Natural killer cell treated with Interleukin-12 subunit alpha and Interleukin-12 subunit beta and Interleukin-15 and Interleukin-18, amount 100 ng/mL, for 72 hours (primary cell): ENCODE measurements at regions not wholly inside any gene's neighbourhood (a gene's known extent, or its start where the extent isn't known, plus 50 kb on each side); places are given as distances from the start of the nearest gene placed in this dataset.

Source experiments
- ATAC-seq, 2 donors: fragments of 150-1000 bp; cut with Tn5 transposase in 1 of 2; sonication (Bioruptor Pico), chemical (Tn5 transposase) in 1 of 2; 2 replicates each; pipeline ENCODE4 v1.10.0; 2021
- DNase-seq: peaks from one replicate; pipeline ENCODE4 v3.0.0; 2022; ENCODE audit warnings: low spot score
- H3K27ac Mint-ChIP-seq, 2 donors: 1 replicate in 1 of 2; 2 replicates in 1 of 2; pipeline ENCODE4 v1.8.0; 2022; ENCODE audit warnings: mixed read lengths in 2 of 2, mild to moderate bottlenecking in 1 of 2, moderate library complexity in 1 of 2
- H3K27me3 Mint-ChIP-seq, 2 donors: 1 replicate in 1 of 2; 2 replicates in 1 of 2; pipeline ENCODE4 v1.8.0; 2022; ENCODE audit warnings: mixed read lengths in 2 of 2
- H3K36me3 Mint-ChIP-seq: one replicate; pipeline ENCODE4 v1.8.0; 2022; ENCODE audit warnings: mixed read lengths
- H3K4me1 Mint-ChIP-seq, 2 donors: 1 replicate in 1 of 2; 2 replicates in 1 of 2; pipeline ENCODE4 v1.8.0; 2022; ENCODE audit warnings: low read depth in 2 of 2, mixed read lengths in 2 of 2, mild to moderate bottlenecking in 1 of 2
- H3K4me3 Mint-ChIP-seq: one replicate; pipeline ENCODE4 v1.8.0; 2022; ENCODE audit warnings: mixed read lengths
- H3K9me3 Mint-ChIP-seq: 2 replicates; pipeline ENCODE4 v1.8.0; 2022; ENCODE audit warnings: mixed read lengths

DNA sequence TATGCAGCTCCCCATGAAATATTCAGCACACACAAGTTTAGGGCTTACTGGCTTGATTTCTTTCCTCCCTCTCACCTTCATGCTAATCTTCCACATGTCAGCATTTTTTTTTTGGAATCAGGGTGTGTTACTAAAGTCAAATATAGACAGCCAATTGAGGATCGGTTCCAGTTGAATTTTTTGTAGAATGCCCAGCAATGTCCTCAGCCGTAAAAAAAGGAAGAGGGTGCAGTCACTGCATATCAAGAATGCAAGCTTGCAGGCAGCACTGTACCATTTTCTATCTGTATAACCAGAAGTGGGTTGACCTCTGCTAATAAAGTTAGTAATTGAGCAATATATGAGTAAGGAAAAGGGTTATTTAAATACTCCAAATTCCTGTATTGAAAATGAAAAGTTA, 51.4 kb upstream of the CHMP2B start:
- Mint-ChIP-seq H3K36me3 (no peaks in the 10 kb centered on the region), H3K27ac (no peak overlapping the region), H3K4me1 (no peaks in the 10 kb centered on the region), H3K27me3 (peaks cover 0 to 3% of the 10 kb centered on the region in 2 donors), H3K9me3 (peaks cover 6% of the 10 kb centered on the region), H3K4me3 (no peak overlapping the region)
- DNase-seq = no peak
- no peak for ATAC-seq

DNA sequence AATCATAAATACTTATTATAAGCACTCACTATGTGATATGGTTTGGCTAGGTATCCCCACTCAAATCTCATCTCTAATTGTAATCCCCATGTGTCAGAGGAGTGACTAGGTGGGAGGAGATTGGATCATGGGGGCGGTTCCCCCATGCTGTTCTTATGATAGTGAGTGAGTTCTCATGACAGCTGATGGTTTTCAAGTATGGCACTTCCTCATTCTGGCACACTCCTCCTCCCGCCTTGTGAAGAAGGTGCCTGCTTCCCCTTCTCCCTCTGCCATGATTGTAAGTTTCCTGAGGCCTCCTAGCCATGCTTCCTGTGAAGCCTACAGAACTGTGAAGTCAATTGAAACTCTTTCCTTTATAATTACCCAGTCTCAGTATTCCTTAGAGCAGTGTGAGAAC, 53.3 kb upstream of the CHMP2B start:
- DNase-seq (no peak), ATAC-seq (no peak)
- Mint-ChIP-seq H3K36me3 (no peaks in the 10 kb centered on the region), H3K4me3 (no peak overlapping the region), H3K4me1 (no peaks in the 10 kb centered on the region), H3K27ac (no peak overlapping the region), H3K27me3 (no peaks in the 10 kb centered on the region), H3K9me3 (peaks cover 3% of the 10 kb centered on the region)

DNA sequence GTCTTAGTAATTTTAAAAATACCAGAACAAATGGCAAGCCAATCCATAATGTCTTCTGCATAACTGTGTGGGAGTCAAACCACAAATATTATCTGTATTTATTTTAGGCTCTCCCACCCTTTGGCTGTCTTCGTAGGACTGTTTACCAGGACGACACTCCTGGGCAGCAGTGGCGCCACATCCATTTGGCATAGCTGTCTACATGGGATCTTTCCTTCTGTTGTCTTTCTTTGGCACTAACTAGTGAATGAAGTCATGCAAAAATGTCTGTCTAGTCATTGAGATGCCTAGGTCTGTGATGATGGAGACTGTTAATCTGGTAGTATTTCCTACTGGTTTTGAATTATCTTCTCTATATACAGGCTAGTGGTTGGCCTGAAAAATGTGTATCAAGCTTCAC, 54.0 kb upstream of the CHMP2B start:
- ATAC-seq = no peak
- H3K36me3 Mint-ChIP-seq = no peaks in the 10 kb centered on the region
- DNase-seq = no peak
- peaks cover 2 to 5% of the 10 kb centered on the region in 2 donors for H3K27me3 Mint-ChIP-seq
- no peak overlapping the region for H3K4me3 Mint-ChIP-seq
- H3K27ac Mint-ChIP-seq = no peak overlapping the region
- no peaks in the 10 kb centered on the region for H3K9me3 Mint-ChIP-seq
- no peaks in the 10 kb centered on the region for H3K4me1 Mint-ChIP-seq

DNA sequence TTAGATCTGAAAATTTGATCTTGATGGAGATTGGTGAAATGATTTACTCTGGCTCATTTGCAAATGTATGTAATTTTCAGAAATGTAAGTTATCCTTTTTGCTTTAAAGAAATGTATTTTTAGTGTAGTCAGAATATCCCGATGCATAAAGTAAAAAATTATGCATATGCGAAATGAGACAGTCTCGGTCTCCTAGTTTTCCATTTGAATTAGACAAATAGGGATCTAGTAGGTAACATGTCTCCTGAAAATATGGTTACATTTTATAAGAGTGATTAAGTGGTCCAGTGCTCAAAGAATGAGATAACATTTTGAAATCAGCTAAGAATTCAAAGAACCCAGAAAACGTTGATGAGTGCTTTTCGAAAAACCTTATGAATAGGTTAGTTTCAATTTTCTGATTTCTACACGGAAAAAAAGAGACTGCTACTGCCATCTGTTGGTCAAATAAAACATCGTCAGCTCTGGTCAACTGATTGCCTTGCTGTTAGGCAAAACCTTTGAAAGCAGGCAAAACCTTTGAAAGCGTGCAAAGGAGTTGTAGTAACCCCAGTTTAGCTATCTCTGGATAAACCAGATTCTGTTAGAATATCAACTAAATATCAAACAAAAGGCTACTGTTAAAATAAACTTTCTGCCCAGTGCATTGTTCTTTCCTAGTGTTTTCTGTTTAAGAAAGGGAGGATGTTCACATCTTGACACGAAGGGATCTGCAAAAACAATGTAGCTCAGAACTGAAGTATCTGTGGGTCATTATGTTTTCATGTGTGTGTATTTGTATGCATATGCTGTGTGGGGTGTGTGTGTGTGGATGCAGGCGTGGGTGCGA, 59.3 kb upstream of the CHMP2B start:
- Mint-ChIP-seq H3K27me3 (peaks cover 5 to 7% of the 10 kb centered on the region in 2 donors), H3K4me1 (no peaks in the 10 kb centered on the region), H3K27ac (no peak overlapping the region), H3K9me3 (no peaks in the 10 kb centered on the region), H3K36me3 (no peaks in the 10 kb centered on the region), H3K4me3 (no peak overlapping the region)
- ATAC-seq = no peak
- DNase-seq = no peak

GRCh38 chr3:87164245-87164644, 62.9 kb upstream of the CHMP2B start:
- Mint-ChIP-seq H3K27ac (no peak overlapping the region), H3K27me3 (peaks cover 7% of the 10 kb centered on the region in 2 donors), H3K36me3 (no peaks in the 10 kb centered on the region), H3K4me3 (no peak overlapping the region), H3K9me3 (no peaks in the 10 kb centered on the region), H3K4me1 (no peaks in the 10 kb centered on the region)
- ATAC-seq (no peak), DNase-seq (no peak)

GRCh38 chr3:87161851-87162250, 65.3 kb upstream of the CHMP2B start:
- no peaks in the 10 kb centered on the region for H3K9me3 Mint-ChIP-seq
- DNase-seq = no peak

GRCh38 chr3:87161417-87161816, 65.7 kb upstream of the CHMP2B start:
- Mint-ChIP-seq H3K27me3 (peaks cover 0 to 2% of the 10 kb centered on the region in 2 donors), H3K4me3 (no peak overlapping the region), H3K36me3 (no peaks in the 10 kb centered on the region), H3K9me3 (no peaks in the 10 kb centered on the region), H3K27ac (no peak overlapping the region), H3K4me1 (no peaks in the 10 kb centered on the region)
- no peak for DNase-seq
- no peak for ATAC-seq

More at GRCh38 chr3:87161851-87162250, 65.3 kb upstream of the CHMP2B start:
- Mint-ChIP-seq H3K27me3 (peaks cover 0 to 5% of the 10 kb centered on the region in 2 donors), H3K27ac (no peak overlapping the region), H3K36me3 (no peaks in the 10 kb centered on the region), H3K4me1 (no peaks in the 10 kb centered on the region), H3K4me3 (no peak overlapping the region)
- no peak for ATAC-seq

DNA sequence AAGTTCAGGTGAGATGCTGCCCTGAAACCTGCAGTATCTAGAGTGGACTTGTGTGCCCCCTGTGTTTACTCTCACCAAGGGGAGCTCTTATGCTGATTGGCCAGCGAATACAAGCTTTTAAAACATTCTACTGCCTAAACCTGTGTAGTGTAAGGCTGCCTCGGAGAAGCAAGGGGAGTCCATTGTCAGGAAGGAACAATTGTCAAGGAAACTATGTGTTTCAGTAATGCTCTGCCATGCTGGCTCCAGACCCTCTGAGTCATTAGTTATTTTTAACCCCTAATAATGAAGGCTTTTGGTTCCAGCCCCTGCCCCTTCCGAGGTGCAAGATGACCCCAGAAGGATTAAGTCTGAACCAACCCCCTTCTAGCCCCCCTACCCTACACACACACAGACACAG, 66.1 kb upstream of the CHMP2B start:
- Mint-ChIP-seq H3K27me3 (peaks cover 0 to 2% of the 10 kb centered on the region in 2 donors), H3K27ac (no peak overlapping the region), H3K4me3 (no peak overlapping the region), H3K9me3 (no peaks in the 10 kb centered on the region), H3K36me3 (no peaks in the 10 kb centered on the region), H3K4me1 (no peaks in the 10 kb centered on the region)
- ATAC-seq (no peak), DNase-seq (no peak)

- H3K36me3 Mint-ChIP-seq = no peaks in the 10 kb centered on the region
- no peak overlapping the region for H3K4me3 Mint-ChIP-seq
- H3K9me3 Mint-ChIP-seq = no peaks in the 10 kb centered on the region
- no peaks in the 10 kb centered on the region for H3K4me1 Mint-ChIP-seq
- peaks cover 0 to 2% of the 10 kb centered on the region in 2 donors for H3K27me3 Mint-ChIP-seq
- no peak overlapping the region for H3K27ac Mint-ChIP-seq
- DNase-seq = no peak
- no peak for ATAC-seq
These were observed 68.3 kb upstream of the CHMP2B start for GRCh38 chr3:87158823-87159222.

DNA sequence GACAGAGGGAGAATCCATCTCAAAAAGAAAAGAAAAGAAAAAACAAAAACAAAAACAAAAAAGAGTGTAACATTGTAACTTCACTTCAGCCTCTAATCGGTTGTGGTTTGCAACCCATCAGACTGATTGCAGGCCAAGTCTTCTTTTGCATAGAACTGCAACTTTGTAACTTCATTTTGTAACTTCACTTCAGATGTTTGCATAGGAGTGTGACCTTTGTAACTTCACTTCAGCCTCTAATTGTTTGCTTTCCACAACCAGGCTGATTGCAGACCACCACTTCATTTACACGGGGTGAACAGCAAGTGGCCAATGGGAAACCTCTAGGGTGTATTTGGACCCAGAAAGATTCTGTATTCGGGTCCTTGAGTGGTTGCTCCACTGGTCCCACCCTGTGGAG, 79.1 kb upstream of the CHMP2B start:
- Mint-ChIP-seq H3K9me3 (peaks cover 9% of the 10 kb centered on the region), H3K27ac (no peak overlapping the region), H3K4me1 (no peaks in the 10 kb centered on the region), H3K36me3 (no peaks in the 10 kb centered on the region), H3K27me3 (no peaks in the 10 kb centered on the region), H3K4me3 (no peak overlapping the region)
- ATAC-seq (no peak), DNase-seq (no peak)

GRCh38 chr3:87147562-87147961, 79.5 kb upstream of the CHMP2B start:
- H3K27ac Mint-ChIP-seq = no peak overlapping the region
- H3K36me3 Mint-ChIP-seq = no peaks in the 10 kb centered on the region
- no peaks in the 10 kb centered on the region for H3K4me1 Mint-ChIP-seq
- DNase-seq = no peak
- no peak for ATAC-seq
- H3K9me3 Mint-ChIP-seq = peaks cover 9% of the 10 kb centered on the region
- H3K27me3 Mint-ChIP-seq = no peaks in the 10 kb centered on the region
- H3K4me3 Mint-ChIP-seq = no peak overlapping the region

DNA sequence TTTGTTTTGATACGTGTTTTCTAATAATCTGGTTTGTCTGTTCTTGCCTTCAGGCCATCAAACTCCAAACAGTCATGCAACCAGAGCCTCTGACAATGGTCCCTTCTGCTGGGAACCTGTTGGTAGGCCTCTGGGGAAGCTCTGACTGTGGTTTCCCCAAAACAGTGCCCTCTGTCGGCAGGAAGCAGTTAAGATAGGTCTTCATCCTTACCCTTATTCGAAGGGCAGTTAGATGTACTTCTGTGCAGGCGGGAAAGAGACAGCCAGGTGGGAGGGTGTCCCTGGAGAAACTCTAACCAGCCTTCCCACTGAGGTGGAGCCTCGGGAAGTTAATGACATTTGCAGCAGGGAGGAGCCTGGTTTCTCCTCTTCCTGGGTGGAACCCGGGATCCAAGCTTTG, 81.6 kb upstream of the CHMP2B start:
- H3K4me3 Mint-ChIP-seq = no peak overlapping the region
- ATAC-seq (no peak), DNase-seq (no peak)
- no peak overlapping the region for H3K27ac Mint-ChIP-seq
- peaks cover 9% of the 10 kb centered on the region for H3K9me3 Mint-ChIP-seq
- no peaks in the 10 kb centered on the region for H3K4me1 Mint-ChIP-seq
- peaks cover 7% of the 10 kb centered on the region for H3K36me3 Mint-ChIP-seq
- H3K27me3 Mint-ChIP-seq = no peaks in the 10 kb centered on the region

GRCh38 chr3:87136066-87136596, 91.0 kb upstream of the CHMP2B start:
- H3K36me3 Mint-ChIP-seq = no peaks in the 10 kb centered on the region
- peaks cover 7% of the 10 kb centered on the region for H3K9me3 Mint-ChIP-seq
- no peak overlapping the region for H3K4me3 Mint-ChIP-seq
- no peak for DNase-seq
- ATAC-seq = no peak
- H3K4me1 Mint-ChIP-seq = no peaks in the 10 kb centered on the region
- H3K27me3 Mint-ChIP-seq = no peaks in the 10 kb centered on the region
- H3K27ac Mint-ChIP-seq = no peak overlapping the region

- no peaks in the 10 kb centered on the region for H3K4me1 Mint-ChIP-seq
- peaks cover 7% of the 10 kb centered on the region for H3K9me3 Mint-ChIP-seq
- ATAC-seq (no peak), DNase-seq (no peak)
- no peaks in the 10 kb centered on the region for H3K27me3 Mint-ChIP-seq
- no peaks in the 10 kb centered on the region for H3K36me3 Mint-ChIP-seq
- no peak overlapping the region for H3K4me3 Mint-ChIP-seq
- no peak overlapping the region for H3K27ac Mint-ChIP-seq
These were observed 91.7 kb upstream of the CHMP2B start for GRCh38 chr3:87135412-87135811.

DNA sequence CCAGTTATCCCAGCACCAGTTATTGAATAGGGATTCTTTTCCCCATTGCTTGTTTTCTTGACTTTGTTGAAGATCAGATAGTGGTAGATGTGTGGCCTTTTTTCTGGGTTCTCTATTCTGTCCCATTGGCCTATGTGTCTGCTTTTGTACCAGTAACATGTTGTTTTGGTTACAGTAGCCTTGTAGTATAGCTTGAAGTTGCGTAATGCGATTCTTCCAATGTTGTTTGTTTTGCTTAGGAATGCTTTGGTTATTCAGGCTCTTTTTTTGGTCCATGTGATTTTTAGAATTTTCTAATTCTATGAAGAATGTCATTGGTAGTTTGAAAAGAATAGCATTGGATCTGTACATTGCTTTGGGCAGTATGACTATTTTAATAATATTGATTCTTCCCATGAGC, 94.3 kb upstream of the CHMP2B start:
- H3K4me1 Mint-ChIP-seq = no peaks in the 10 kb centered on the region
- no peak for ATAC-seq
- peaks cover 7% of the 10 kb centered on the region for H3K9me3 Mint-ChIP-seq
- H3K27me3 Mint-ChIP-seq = no peaks in the 10 kb centered on the region
- no peaks in the 10 kb centered on the region for H3K36me3 Mint-ChIP-seq
- no peak overlapping the region for H3K4me3 Mint-ChIP-seq
- H3K27ac Mint-ChIP-seq = no peak overlapping the region
- DNase-seq = no peak
